ENCODE measurements at regions not wholly inside any gene's neighbourhood (a gene's known extent, or its start where the extent isn't known, plus 50 kb on each side); places are given as distances from the start of the nearest gene placed in this dataset.

GRCh38 chr3:132230156-132231000, 86.8 kb upstream of the ACP3 start:
- H3K4me1 ChIP-seq: peaks cover 20% of the 10 kb centered on the region
- no peaks in the 10 kb centered on the region for H3K9me3 ChIP-seq
- no peak for DNase-seq
- intact Hi-C loops (cut with DNase I; ENCODE audit: low total_unique reads): no loop called here
- H3K36me3 ChIP-seq (ENCODE audit: low read depth, missing control alignments): no peaks in the 10 kb centered on the region
- no peak for TF ChIP-seq POLR2A (IDR thresholded peaks at IDR 0.05)
- no peak for TF ChIP-seq CTCF (IDR thresholded peaks at IDR 0.05)
- H3K4me3 ChIP-seq: no peak overlapping the region
- no peaks in the 10 kb centered on the region for H3K27me3 ChIP-seq
- peak overlapping the region in 1 of 2 donors; percentile 12 for H3K27ac ChIP-seq
- WGBS, 2 donors: 78 to 89% methylated on average over 8 of the region's 8 CpGs

DNA sequence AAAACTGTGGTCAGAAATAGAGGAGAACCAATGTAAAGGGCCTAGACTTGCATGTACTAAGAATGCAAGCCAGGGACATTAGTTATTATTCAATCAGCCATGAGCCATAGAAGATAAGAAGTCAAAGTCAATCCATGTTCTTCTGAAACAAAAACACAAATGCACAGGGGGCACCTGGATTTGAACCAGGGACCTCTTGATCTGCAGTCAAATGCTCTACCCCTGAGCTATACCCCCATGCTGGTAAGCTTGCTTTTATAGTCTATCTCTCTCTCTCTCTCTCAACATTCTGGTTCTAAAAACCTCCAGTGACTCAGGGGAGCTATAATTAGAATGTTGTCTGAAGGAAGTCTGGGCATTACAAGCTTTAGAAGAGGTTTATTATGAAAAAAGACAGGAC, 85.6 kb upstream of the ACP3 start:
- intact Hi-C loops (cut with DNase I; ENCODE audit: low total_unique reads): no loop called here
- Histone ChIP-seq H3K4me3 (no peak overlapping the region), H3K27me3 (no peaks in the 10 kb centered on the region), H3K27ac (peak overlapping the region; percentile 3 to 71), H3K36me3 (ENCODE audit: low read depth, missing control alignments) (no peaks in the 10 kb centered on the region), H3K9me3 (no peaks in the 10 kb centered on the region), H3K4me1 (peaks cover 20% of the 10 kb centered on the region)
- no peak for DNase-seq
- no peak for TF ChIP-seq CTCF (IDR thresholded peaks at IDR 0.05)
- no peak for TF ChIP-seq POLR2A (IDR thresholded peaks at IDR 0.05)

- intact Hi-C loops (cut with DNase I; ENCODE audit: low total_unique reads): no loop called here
- Histone ChIP-seq H3K27me3 (no peaks in the 10 kb centered on the region), H3K4me1 (peaks cover 18% of the 10 kb centered on the region), H3K36me3 (ENCODE audit: low read depth, missing control alignments) (no peaks in the 10 kb centered on the region), H3K9me3 (no peaks in the 10 kb centered on the region), H3K27ac (peak overlapping the region; percentile 3 to 71), H3K4me3 (no peak overlapping the region)
- TF ChIP-seq POLR2A (IDR thresholded peaks at IDR 0.05): no peak
- no peak for TF ChIP-seq CTCF (IDR thresholded peaks at IDR 0.05)
- no peak for DNase-seq
- 26 to 48% methylated on average over 2 of the region's 2 CpGs for WGBS, 2 donors
Observed at GRCh38 chr3:132232231-132232792, 84.9 kb upstream of the ACP3 start.

DNA sequence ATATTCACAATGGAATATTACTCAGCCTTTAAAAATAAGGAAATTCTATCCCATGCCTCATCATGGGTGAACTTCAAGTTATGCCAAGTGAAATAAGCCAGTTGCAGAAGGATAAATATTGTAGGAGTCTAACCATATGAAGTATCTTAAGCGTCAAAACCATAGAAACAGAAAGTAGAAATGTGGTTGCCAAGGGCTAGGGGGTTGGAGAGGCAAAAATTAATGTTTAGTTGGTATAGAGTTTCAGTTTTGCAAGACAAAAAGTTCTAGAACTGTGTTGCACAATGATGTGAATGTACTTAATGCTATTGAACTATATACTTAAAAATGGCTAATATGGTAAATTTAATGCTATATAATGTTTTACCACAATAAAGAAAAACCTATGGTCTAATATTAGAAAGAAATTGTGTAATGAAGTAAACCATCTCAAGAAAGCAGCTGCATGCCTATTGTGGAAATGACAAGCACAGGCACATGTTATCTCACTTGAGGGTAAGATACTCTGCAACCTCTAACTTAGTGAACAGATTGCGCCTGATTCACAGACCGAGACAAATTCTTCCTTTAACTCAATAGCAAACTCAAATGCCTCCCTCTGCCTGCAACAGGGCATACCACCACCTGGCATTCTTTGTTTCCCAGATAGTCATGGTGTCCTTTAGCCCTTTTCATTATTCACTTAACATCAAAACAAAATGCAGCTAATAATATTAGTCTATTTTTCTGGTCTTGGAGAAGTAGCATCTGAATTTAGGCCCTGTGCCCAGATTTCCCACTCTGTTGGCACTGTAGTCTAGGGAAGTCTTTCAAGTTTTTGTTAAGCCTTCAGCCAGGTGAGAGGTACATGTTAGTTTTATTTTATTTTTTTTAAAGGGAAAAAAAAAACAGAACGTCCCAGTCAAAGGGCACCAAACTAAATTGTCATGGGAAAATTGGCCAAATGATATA, 80.2 kb upstream of the ACP3 start:
- Histone ChIP-seq H3K4me3 (no peak overlapping the region), H3K36me3 (ENCODE audit: low read depth, missing control alignments) (no peaks in the 10 kb centered on the region), H3K4me1 (peaks cover 11% of the 10 kb centered on the region), H3K9me3 (no peaks in the 10 kb centered on the region), H3K27ac (no peak overlapping the region), H3K27me3 (no peaks in the 10 kb centered on the region)
- WGBS, 2 donors: 62 to 67% methylated on average over 4 of the region's 4 CpGs
- TF ChIP-seq POLR2A (IDR thresholded peaks at IDR 0.05) (no peak), CTCF (IDR thresholded peaks at IDR 0.05) (no peak)
- DNase-seq: no peak
- intact Hi-C loops (cut with DNase I; ENCODE audit: low total_unique reads): no loop called here
